ELR (cell line): ENCODE measurements at regions not wholly inside any gene's neighbourhood (a gene's known extent, or its start where the extent isn't known, plus 50 kb on each side); places are given as distances from the start of the nearest gene placed in this dataset.
"Not testable (repeated sequence)": the region's sequence is repeated elsewhere in the genome, so short reads cannot be mapped to it uniquely, and the experiment has no call there.

Experiments used
- DNase-seq: peaks from one replicate; pipeline ENCODE4 v3.0.0-alpha.2; 2015; ENCODE audit warnings: low read depth

- no peak for DNase-seq
Measured at GRCh38 chr2:36235426-36235825, 120.2 kb upstream of the CRIM1 start.

- no peak for DNase-seq
Measured at GRCh38 chr2:36223259-36223658, 132.3 kb upstream of the CRIM1 start.

GRCh38 chr2:36222485-36222884 is 133.1 kb upstream of the CRIM1 start:
- DNase-seq, result no peak

- DNase-seq, result no peak
Measured at GRCh38 chr2:36214691-36215090, 140.9 kb upstream of the CRIM1 start.

- DNase-seq, result no peak
Measured at GRCh38 chr2:36203366-36203765, 152.2 kb upstream of the CRIM1 start.

GRCh38 chr2:36197181-36197971 is 158.2 kb upstream of the CRIM1 start:
- no peak for DNase-seq

GRCh38 chr2:36193680-36194079 is 161.9 kb upstream of the CRIM1 start:
- DNase-seq, result no peak

- DNase-seq, result no peak
Measured at GRCh38 chr2:36192983-36193382, 162.6 kb upstream of the CRIM1 start.

- DNase-seq, result no peak
Measured at GRCh38 chr2:36190097-36190496, 165.5 kb upstream of the CRIM1 start.

- no peak for DNase-seq
Measured at GRCh38 chr2:36185624-36186023, 170.0 kb upstream of the CRIM1 start.

- DNase-seq, result no peak
Measured at GRCh38 chr2:36184848-36185247, 170.7 kb upstream of the CRIM1 start.

GRCh38 chr2:36180789-36181482 is 174.6 kb upstream of the CRIM1 start:
- DNase-seq, result not testable (repeated sequence)

GRCh38 chr2:36180293-36180692 is 175.3 kb upstream of the CRIM1 start:
- DNase-seq, result not testable (repeated sequence)

- not testable (repeated sequence) for DNase-seq
Measured at GRCh38 chr2:36179668-36180269, 175.8 kb upstream of the CRIM1 start.

- DNase-seq, result no peak
Measured at GRCh38 chr2:36178384-36178783, 177.2 kb upstream of the CRIM1 start.

GRCh38 chr2:36177282-36177681 is 178.3 kb upstream of the CRIM1 start:
- no peak for DNase-seq

- no peak for DNase-seq
Measured at GRCh38 chr2:36174920-36175319, 180.7 kb upstream of the CRIM1 start.

GRCh38 chr2:36173760-36174404 is 181.7 kb upstream of the CRIM1 start:
- DNase-seq, result no peak

- DNase-seq, result no peak
Measured at GRCh38 chr2:36172824-36173223, 182.8 kb upstream of the CRIM1 start.

GRCh38 chr2:36170805-36171204 is 184.8 kb upstream of the CRIM1 start:
- DNase-seq, result no peak

GRCh38 chr2:36169843-36170242 is 185.7 kb upstream of the CRIM1 start:
- DNase-seq, result no peak

- no peak for DNase-seq
Measured at GRCh38 chr2:36168115-36168514, 187.5 kb upstream of the CRIM1 start.

GRCh38 chr2:36165132-36165531 is 190.4 kb upstream of the CRIM1 start:
- DNase-seq, result no peak
